H9 (cell line): ENCODE measurements at regions not wholly inside any gene's neighbourhood (a gene's known extent, or its start where the extent isn't known, plus 50 kb on each side); places are given as distances from the start of the nearest gene placed in this dataset.

Experiments
- DNase-seq: peaks from one replicate; pipeline ENCODE4 v3.0.0-alpha.2; 2017
- H2AFZ ChIP-seq: one replicate; pipeline ENCODE4 v1.6.1; 2013; ENCODE audit warnings: mild to moderate bottlenecking, low read length, control low read depth, moderate library complexity
- H2AK5ac ChIP-seq: 2 replicates; pipeline ENCODE4 v1.6.1; 2013; ENCODE audit warnings: low read length, control low read depth, mixed read lengths; ENCODE audit not compliant: insufficient read length
- H2BK120ac ChIP-seq: one replicate; pipeline ENCODE4 v1.6.1; 2013; ENCODE audit warnings: low read depth, mild to moderate bottlenecking, low read length, control low read depth, inconsistent platforms; ENCODE audit not compliant: poor library complexity, severe bottlenecking
- H2BK12ac ChIP-seq: 2 replicates; pipeline ENCODE4 v1.6.1; 2013; ENCODE audit warnings: low read length, control low read depth, mixed read lengths, low read depth; ENCODE audit not compliant: insufficient read length
- H2BK15ac ChIP-seq: 2 replicates; pipeline ENCODE4 v1.6.1; 2013; ENCODE audit warnings: low read depth, low read length, control low read depth
- H2BK20ac ChIP-seq: one replicate; pipeline ENCODE4 v1.6.1; 2013; ENCODE audit warnings: low read depth, mild to moderate bottlenecking, low read length, control low read depth, inconsistent platforms; ENCODE audit not compliant: poor library complexity, severe bottlenecking
- H2BK5ac ChIP-seq: 2 replicates; pipeline ENCODE4 v1.6.1; 2013; ENCODE audit warnings: low read length, control low read depth, mixed read lengths; ENCODE audit not compliant: insufficient read length
- H3K14ac ChIP-seq: 2 replicates; pipeline ENCODE4 v1.6.1; 2013; ENCODE audit warnings: low read length, control low read depth; ENCODE audit not compliant: insufficient read depth
- H3K18ac ChIP-seq: 2 replicates; pipeline ENCODE4 v1.6.1; 2013; ENCODE audit warnings: low read depth, mild to moderate bottlenecking, mixed read lengths, low read length, control low read depth; ENCODE audit not compliant: insufficient read length
- H3K23ac ChIP-seq: 2 replicates; pipeline ENCODE4 v1.6.1; 2013; ENCODE audit warnings: low read length, control low read depth, mixed read lengths, low read depth; ENCODE audit not compliant: insufficient read length
- H3K23me2 ChIP-seq: 2 replicates; pipeline ENCODE4 v1.6.1; 2013; ENCODE audit warnings: low read depth, mild to moderate bottlenecking, mixed read lengths, low read length, control low read depth; ENCODE audit not compliant: insufficient read length, poor library complexity, severe bottlenecking
- H3K27ac ChIP-seq: 2 replicates; pipeline ENCODE4 v1.5.1; 2013; ENCODE audit warnings: low read length, control low read depth, mixed read lengths, low read depth; ENCODE audit not compliant: insufficient read length
- H3K27me3 ChIP-seq: 2 replicates; pipeline ENCODE4 v1.6.1; 2013; ENCODE audit warnings: low read length, control low read depth, inconsistent platforms; ENCODE audit not compliant: insufficient read depth
- H3K4ac ChIP-seq: 2 replicates; pipeline ENCODE4 v1.6.1; 2013; ENCODE audit warnings: low read depth, mild to moderate bottlenecking, control low read depth, inconsistent platforms, low read length, moderate library complexity
- H3K4me1 ChIP-seq: 2 replicates; pipeline ENCODE4 v1.6.1; 2013; ENCODE audit warnings: low read length, control low read depth, inconsistent platforms; ENCODE audit not compliant: insufficient read depth
- H3K4me2 ChIP-seq: 2 replicates; pipeline ENCODE4 v1.6.1; 2013; ENCODE audit warnings: low read length, control low read depth, mixed read lengths; ENCODE audit not compliant: insufficient read length, insufficient read depth
- H3K56ac ChIP-seq: 2 replicates; pipeline ENCODE4 v1.6.1; 2013; ENCODE audit warnings: low read depth, mild to moderate bottlenecking, mixed read lengths, low read length, control low read depth; ENCODE audit not compliant: insufficient read length
- H3K79me1 ChIP-seq: 2 replicates; pipeline ENCODE4 v1.6.1; 2013; ENCODE audit warnings: low read depth, mild to moderate bottlenecking, moderate library complexity, low read length, control low read depth, inconsistent platforms; ENCODE audit not compliant: insufficient read depth, poor library complexity, severe bottlenecking
- H3K79me2 ChIP-seq: 2 replicates; pipeline ENCODE4 v1.6.1; 2013; ENCODE audit warnings: low read length, control low read depth, inconsistent platforms; ENCODE audit not compliant: insufficient read depth
- H3K9ac ChIP-seq: 2 replicates; pipeline ENCODE4 v1.6.1; 2013; ENCODE audit warnings: low read length, control low read depth, mixed read lengths; ENCODE audit not compliant: insufficient read length; ENCODE audit errors: extremely low read depth
- H3K9me3 ChIP-seq: one replicate; pipeline ENCODE4 v1.6.1; 2013; ENCODE audit warnings: low read depth, low read length, inconsistent platforms; ENCODE audit not compliant: control insufficient read depth
- H3T11ph ChIP-seq: one replicate; pipeline ENCODE4 v1.6.1; 2013; ENCODE audit warnings: mild to moderate bottlenecking, low read length, control low read depth, inconsistent platforms
- H4K20me1 ChIP-seq: one replicate; pipeline ENCODE4 v1.6.1; 2013; ENCODE audit not compliant: control insufficient read depth, insufficient read length, insufficient read depth
- H4K5ac ChIP-seq: 2 replicates; pipeline ENCODE4 v1.6.1; 2013; ENCODE audit warnings: low read depth, mild to moderate bottlenecking, mixed read lengths, low read length, control low read depth; ENCODE audit not compliant: insufficient read length
- H4K8ac ChIP-seq: replicated peaks from 2 replicates; pipeline ENCODE4 v1.6.1; 2013; ENCODE audit warnings: low read length, control low read depth, mixed read lengths, low read depth; ENCODE audit not compliant: insufficient read length
- H4K91ac ChIP-seq: 2 replicates; pipeline ENCODE4 v1.6.1; 2013; ENCODE audit warnings: low read depth, mild to moderate bottlenecking, moderate library complexity, mixed read lengths, low read length, control low read depth; ENCODE audit not compliant: insufficient read length
- H3K27ac Mint-ChIP-seq, 3 experiments: 2 replicates in 2 of 3; 3 replicates in 1 of 3; pipeline ENCODE4 v1.8.0; 2020 to 2021; ENCODE audit warnings: mixed read lengths in 3 of 3, mild to moderate bottlenecking in 1 of 3, moderate library complexity in 1 of 3
- H3K27me3 Mint-ChIP-seq: 2 replicates; pipeline ENCODE4 v1.8.0; 2021; ENCODE audit warnings: low read depth, mild to moderate bottlenecking, moderate library complexity, mixed read lengths
- H3K36me3 Mint-ChIP-seq, 3 experiments: 2 replicates in 2 of 3; 3 replicates in 1 of 3; pipeline ENCODE4 v1.8.0; 2020 to 2021; ENCODE audit warnings: low read depth in 3 of 3, mixed read lengths in 3 of 3; ENCODE audit not compliant: insufficient read depth in 1 of 3
- H3K4me1 Mint-ChIP-seq, 2 experiments: 2 replicates each; pipeline ENCODE4 v1.8.0; 2020; ENCODE audit warnings: mixed read lengths in 2 of 2
- H3K4me3 Mint-ChIP-seq, 2 experiments: 2 replicates in 1 of 2; 3 replicates in 1 of 2; pipeline ENCODE4 v1.8.0; 2020 to 2021; ENCODE audit warnings: mild to moderate bottlenecking in 2 of 2, mixed read lengths in 2 of 2, moderate library complexity in 1 of 2
- H3K9me3 Mint-ChIP-seq, 2 experiments: 2 replicates in 1 of 2; 3 replicates in 1 of 2; pipeline ENCODE4 v1.8.0; 2020; ENCODE audit warnings: mild to moderate bottlenecking in 2 of 2, mixed read lengths in 2 of 2, moderate library complexity in 1 of 2
- CTCF ChIP-seq: fragments of 200-600 bp; sonication (generic); conservative IDR thresholded peaks from 3 replicates; pipeline ENCODE4 v1.8.0; 2021; ENCODE audit warnings: antibody characterized with exemption, mild to moderate bottlenecking
- WGBS: extraction: QIAGEN DNeasy Blood & Tissue Kit; methylation state at CpG from one replicate; pipeline ENCODE4 v1.1.7; 2013; ENCODE audit warnings: missing lambda C conversion rate, low lambda C conversion rate, mixed read lengths; ENCODE audit not compliant: insufficient read length; ENCODE audit errors: extremely low coverage; 5-methylcytosine and 5-hydroxymethylcytosine counted together

- H3K4ac ChIP-seq: no peak overlapping the region
- no peak overlapping the region for H4K91ac ChIP-seq
- H2BK20ac ChIP-seq: no peak overlapping the region
- H3K56ac ChIP-seq: no peak overlapping the region
- no peak for TF ChIP-seq CTCF
- no peaks in the 10 kb centered on the region for H3K23me2 ChIP-seq
- H4K5ac ChIP-seq: no peak overlapping the region
- H3K23ac ChIP-seq: no peak overlapping the region
- H3K9me3 ChIP-seq: no peaks in the 10 kb centered on the region
- H3K27ac ChIP-seq: no peak overlapping the region
- peaks cover 0 to 6% (median under 1%) of the 10 kb centered on the region in 3 experiments; a peak in 4 of 7 replicates for H3K36me3 Mint-ChIP-seq
- H2BK15ac ChIP-seq: no peak overlapping the region
- no peak overlapping the region for H2AK5ac ChIP-seq
- no peaks in the 10 kb centered on the region for H3K79me1 ChIP-seq
- DNase-seq: no peak
- no peak overlapping the region; the same call in 1 of the 2 replicates for H3K14ac ChIP-seq
- no peaks in the 10 kb centered on the region for H4K20me1 ChIP-seq
- WGBS: no CpG with 5 or more reads among the region's 6 CpGs
- H2AFZ ChIP-seq: no peak overlapping the region
- no peak overlapping the region for H2BK12ac ChIP-seq
- H3K27ac Mint-ChIP-seq: no peak overlapping the region
- H4K8ac ChIP-seq: no peak overlapping the region
- H3K18ac ChIP-seq: no peak overlapping the region
- no peak overlapping the region for H3K9ac ChIP-seq
- H3T11ph ChIP-seq: no peak overlapping the region
- H3K4me1 Mint-ChIP-seq: peaks cover 0 to 2% of the 10 kb centered on the region in 2 experiments; a peak in 1 of 4 replicates
- H3K4me2 ChIP-seq: no peak overlapping the region
- peaks cover 6% of the 10 kb centered on the region in 2 experiments for H3K9me3 Mint-ChIP-seq
- no peak overlapping the region for H3K4me3 Mint-ChIP-seq
- H2BK5ac ChIP-seq: no peak overlapping the region
- H2BK120ac ChIP-seq: no peak overlapping the region
- H3K27me3 ChIP-seq: no peaks in the 10 kb centered on the region
- no peaks in the 10 kb centered on the region; the same call in 1 of the 2 replicates for H3K27me3 Mint-ChIP-seq
- H3K79me2 ChIP-seq: no peaks in the 10 kb centered on the region
- no peaks in the 10 kb centered on the region for H3K4me1 ChIP-seq
These were observed 564.2 kb downstream of the PTPRU start for GRCh38 chr1:29800522-29800956.
